Suprapubic skin (tissue), 4 donors: ENCODE measurements at regions not wholly inside any gene's neighbourhood (a gene's known extent, or its start where the extent isn't known, plus 50 kb on each side); places are given as distances from the start of the nearest gene placed in this dataset.

Source experiments
- CTCF ChIP-seq, 2 donors: fragments of 200-600 bp in 1 of 2; fragments of 450-650 bp in 1 of 2; sonication (generic) in 1 of 2; IDR thresholded peaks; one replicate each; pipeline ENCODE4 v1.5.1; 2016 to 2019; ENCODE audit warnings: antibody characterized with exemption in 2 of 2, mild to moderate bottlenecking in 1 of 2, moderate library complexity in 1 of 2
- POLR2A ChIP-seq, 2 donors: fragments of 450-650 bp; IDR thresholded peaks; one replicate each; pipeline ENCODE4 v1.6.1; 2017; ENCODE audit warnings: antibody characterized with exemption in 2 of 2, mild to moderate bottlenecking in 2 of 2, moderate library complexity in 2 of 2
- POLR2AphosphoS5 ChIP-seq, 3 donors: sonication (generic); formaldehyde crosslinking; IDR thresholded peaks; one replicate each; pipeline ENCODE4 v1.6.1; 2017; ENCODE audit warnings: antibody characterized with exemption in 3 of 3

- TF ChIP-seq CTCF (IDR thresholded peaks at IDR 0.05) (no peak), POLR2AphosphoS5 (IDR thresholded peaks at IDR 0.05) (no peak), POLR2A (IDR thresholded peaks at IDR 0.05) (no peak)
These were observed 408.7 kb downstream of the MMUT start for GRCh38 chr6:49054311-49054710.
